Pancreas (tissue), 10 donors: ENCODE measurements at regions not wholly inside any gene's neighbourhood (a gene's known extent, or its start where the extent isn't known, plus 50 kb on each side); places are given as distances from the start of the nearest gene placed in this dataset.

Source experiments
- ATAC-seq, 4 donors: fragments of 200-7000 bp; cut with Tn5 transposase; one replicate each; pipeline versions ENCODE4 v1.8.0 to v1.9.1; 2020; ENCODE audit warnings: mild to moderate bottlenecking in 4 of 4, moderate library complexity in 4 of 4
- DNase-seq, 6 donors: peaks; one replicate each; pipeline ENCODE4 v3.0.0-alpha.2; 2020
- FAIRE-seq: peaks from 2 replicates; lab custom pipeline; 2012; peaks lifted over from hg19 to GRCh38; lab: Jason Lieb, UNC
- H3K27ac ChIP-seq, 4 donors: fragments of 200-600 bp; sonication (generic); 1 replicate in 3 of 4; 2 replicates in 1 of 4; pipeline versions ENCODE4 v1.5.0 to v1.8.0; 2020
- H3K27me3 ChIP-seq, 4 donors: fragments of 200-600 bp; one replicate each; pipeline ENCODE4 v1.8.0; 2021
- H3K36me3 ChIP-seq, 3 donors: fragments of 200-600 bp; sonication (generic) in 1 of 3; one replicate each; pipeline versions ENCODE4 v1.5.0 to v1.8.0; 2020 to 2021
- H3K4me1 ChIP-seq, 3 donors: fragments of 200-600 bp; one replicate each; pipeline ENCODE4 v1.8.0; 2021
- H3K4me3 ChIP-seq, 4 donors: fragments of 200-600 bp; sonication (generic) in 2 of 4; one replicate each; pipeline versions ENCODE4 v1.5.0 to v1.8.0; 2020 to 2021
- H3K9me3 ChIP-seq, 4 donors: fragments of 200-600 bp; one replicate each; pipeline ENCODE4 v1.8.0; 2021
- CTCF ChIP-seq, 4 donors: fragments of 200-600 bp; sonication (generic) in 3 of 4; IDR thresholded peaks; one replicate each; pipeline versions ENCODE4 v1.5.0 to v1.8.0; 2021; ENCODE audit warnings: antibody characterized with exemption in 4 of 4
- WGBS, 2 donors: extraction: QIAGEN DNeasy Blood & Tissue Kit; methylation state at CpG; one replicate each; pipeline ENCODE4 v1.1.7; 2013; 5-methylcytosine and 5-hydroxymethylcytosine counted together
- intact Hi-C, 3 donors: fragments of 100-400 bp; cut with DNase I; formaldehyde crosslinking; loops; one replicate each; pipeline versions ENCODE4 v1.11.1 to v1.14.2; 2022
- donor health status: healthy with polysubstance abuse.
- donor health status: DM: no; HTN: no; CAD: no; lungs with moderate emphysema.
- donor health status: DM: no; HTN: no; CAD: no.
- donor health status: control.
- donor health status: control.
- donor health status: Bipolar disorder and iron deficiency.
- donor health status: DM: yes; HTN: yes; CAD: no.
- donor health status: DM: no; HTN: no; CAD: no.
- donor health status: DM: no; HTN: no; CAD: no.
- donor health status: DM: yes; HTN: yes; CAD: no.

GRCh38 chr13:99031832-99032231 lies 54.0 kb upstream of the DOCK9 start:
- no peak for FAIRE-seq
- ATAC-seq = no peak
- DNase-seq = no peak
- H3K9me3 ChIP-seq = no peaks in the 10 kb centered on the region
- no peak for TF ChIP-seq CTCF (IDR thresholded peaks at IDR 0.05)
- H3K36me3 ChIP-seq = no peaks in the 10 kb centered on the region
- H3K27me3 ChIP-seq = no peaks in the 10 kb centered on the region
- H3K4me1 ChIP-seq = peaks cover 0 to 5% (median 0%) of the 10 kb centered on the region in 3 donors
- H3K4me3 ChIP-seq = no peak overlapping the region
- 94 to 97% methylated on average over 2 of the region's 2 CpGs for WGBS, 2 donors
- no peak overlapping the region for H3K27ac ChIP-seq
- intact Hi-C loops = no loop called here

- ATAC-seq (peak; percentile 43 to 80 (median 74)), FAIRE-seq (peak; percentile 64), DNase-seq (no peak)
- Histone ChIP-seq H3K27ac (no peak overlapping the region), H3K27me3 (no peaks in the 10 kb centered on the region), H3K4me1 (peaks cover 0 to 5% (median 0%) of the 10 kb centered on the region in 3 donors), H3K9me3 (no peaks in the 10 kb centered on the region), H3K4me3 (no peak overlapping the region), H3K36me3 (no peaks in the 10 kb centered on the region)
- TF ChIP-seq CTCF (IDR thresholded peaks at IDR 0.05) = peak in 2 of 4 donors; percentile 12 to 23
- intact Hi-C loops = no loop called here
Observed at GRCh38 chr13:99033814-99034213, 56.0 kb upstream of the DOCK9 start.

GRCh38 chr13:99034333-99035085 lies 56.6 kb upstream of the DOCK9 start:
- ATAC-seq (peak in 1 of 4 donors; percentile 15), DNase-seq (no peak), FAIRE-seq (no peak)
- Histone ChIP-seq H3K4me1 (peaks cover 0 to 5% (median 0%) of the 10 kb centered on the region in 3 donors), H3K4me3 (no peak overlapping the region), H3K27ac (no peak overlapping the region), H3K36me3 (no peaks in the 10 kb centered on the region), H3K27me3 (no peaks in the 10 kb centered on the region), H3K9me3 (no peaks in the 10 kb centered on the region)
- intact Hi-C loops = no loop called here
- 55 to 56% methylated on average over 5 of the region's 5 CpGs for WGBS, 2 donors
- no peak for TF ChIP-seq CTCF (IDR thresholded peaks at IDR 0.05)

- 96 to 99% methylated on average over 5 of the region's 5 CpGs for WGBS, 2 donors
Observed at GRCh38 chr13:99035715-99036114, 57.9 kb upstream of the DOCK9 start.

More at GRCh38 chr13:99035715-99036114, 57.9 kb upstream of the DOCK9 start:
- no peak overlapping the region for H3K27ac ChIP-seq
- H3K27me3 ChIP-seq = no peaks in the 10 kb centered on the region
- DNase-seq (no peak), FAIRE-seq (no peak), ATAC-seq (no peak)
- intact Hi-C loops = no loop called here
- no peak overlapping the region for H3K4me3 ChIP-seq
- H3K4me1 ChIP-seq = peaks cover 0 to 10% (median 1%) of the 10 kb centered on the region in 3 donors
- TF ChIP-seq CTCF (IDR thresholded peaks at IDR 0.05) = no peak
- no peaks in the 10 kb centered on the region for H3K36me3 ChIP-seq
- no peaks in the 10 kb centered on the region for H3K9me3 ChIP-seq
